ENCODE measurements at regions not wholly inside any gene's neighbourhood (a gene's known extent, or its start where the extent isn't known, plus 50 kb on each side); places are given as distances from the start of the nearest gene placed in this dataset.

DNA sequence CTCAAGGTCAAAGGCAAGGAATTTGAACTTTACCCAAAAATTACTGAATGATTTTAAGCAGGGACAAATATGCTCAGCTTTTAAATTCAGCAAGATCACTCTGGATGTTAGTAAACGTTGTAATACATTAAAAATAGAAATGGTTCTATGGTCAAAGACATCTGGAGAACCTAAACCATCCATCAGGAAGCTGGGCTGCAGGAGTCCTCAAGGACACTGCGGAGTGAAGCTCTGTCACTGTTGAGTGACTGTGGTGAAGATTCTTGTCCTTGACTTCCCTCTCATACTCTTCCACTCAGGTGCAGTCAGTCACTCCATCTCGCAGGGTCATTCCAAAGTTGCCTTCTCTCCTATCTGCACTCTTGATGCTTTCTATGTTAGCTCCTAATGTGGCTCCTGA, 450.7 kb downstream of the FOXO1 start:
- no peak for DNase-seq (ENCODE audit: low read depth, low spot score)

GRCh38 chr13:40217675-40218074, 448.8 kb downstream of the FOXO1 start:
- no peak for DNase-seq (ENCODE audit: low read depth, low spot score)

DNA sequence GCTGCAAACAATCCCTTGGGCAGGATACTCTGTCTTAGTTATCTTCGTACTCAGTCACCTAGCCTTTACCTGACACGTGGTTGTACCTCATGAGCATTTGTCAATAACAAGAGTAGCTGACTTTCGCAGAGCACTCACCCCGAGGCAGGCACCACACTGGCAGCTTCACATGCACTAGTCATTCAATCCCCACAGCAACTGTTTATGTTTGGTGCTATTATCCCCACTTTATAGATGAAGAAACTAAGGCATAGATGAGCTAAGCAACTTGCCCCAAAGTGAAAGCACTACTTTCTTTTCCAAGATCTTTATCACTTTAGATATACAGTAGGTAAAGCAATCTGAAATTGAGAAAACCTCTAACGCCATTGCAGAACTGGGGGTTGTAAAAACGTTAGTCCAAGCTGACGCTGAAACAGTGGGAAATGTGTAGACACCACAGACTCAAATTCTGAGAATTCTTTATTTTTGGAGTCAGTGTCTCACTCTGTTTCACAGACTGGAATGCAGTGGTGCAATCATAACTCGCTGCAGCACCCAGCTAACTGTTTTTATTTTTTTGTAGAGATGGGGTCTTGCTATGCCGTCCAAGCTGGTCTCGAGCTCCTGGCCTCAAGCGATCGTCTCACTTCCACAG, 446.0 kb downstream of the FOXO1 start:
- DNase-seq (ENCODE audit: low read depth, low spot score), result no peak

GRCh38 chr13:40221131-40221459, 445.3 kb downstream of the FOXO1 start:
- DNase-seq (ENCODE audit: low read depth, low spot score), result no peak

- DNase-seq (ENCODE audit: low read depth, low spot score), result no peak
Observed at GRCh38 chr13:40221460-40222201, 444.8 kb downstream of the FOXO1 start.

DNA sequence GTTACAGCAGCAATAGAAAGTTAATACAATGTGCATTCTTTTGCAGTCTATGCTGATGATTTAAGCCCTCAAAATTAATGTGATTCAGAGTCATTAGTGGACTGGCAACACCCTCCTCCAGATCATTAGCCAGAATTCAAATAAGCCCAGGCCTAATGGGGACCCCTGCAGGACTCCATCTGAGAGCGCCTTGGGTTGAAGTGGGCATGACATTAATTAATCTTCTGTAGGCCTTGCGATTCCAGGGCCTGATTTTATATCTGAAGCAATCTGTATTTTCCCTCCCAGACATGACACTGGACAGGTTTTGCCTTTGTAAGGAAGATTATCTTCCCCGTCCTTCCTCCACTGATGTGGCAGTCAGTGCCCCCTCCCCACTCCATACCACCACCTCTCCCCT, 442.9 kb downstream of the FOXO1 start:
- no peak for DNase-seq (ENCODE audit: low read depth, low spot score)

GRCh38 chr13:40228496-40228895, 437.9 kb downstream of the FOXO1 start:
- no peak for DNase-seq (ENCODE audit: low read depth, low spot score)

DNA sequence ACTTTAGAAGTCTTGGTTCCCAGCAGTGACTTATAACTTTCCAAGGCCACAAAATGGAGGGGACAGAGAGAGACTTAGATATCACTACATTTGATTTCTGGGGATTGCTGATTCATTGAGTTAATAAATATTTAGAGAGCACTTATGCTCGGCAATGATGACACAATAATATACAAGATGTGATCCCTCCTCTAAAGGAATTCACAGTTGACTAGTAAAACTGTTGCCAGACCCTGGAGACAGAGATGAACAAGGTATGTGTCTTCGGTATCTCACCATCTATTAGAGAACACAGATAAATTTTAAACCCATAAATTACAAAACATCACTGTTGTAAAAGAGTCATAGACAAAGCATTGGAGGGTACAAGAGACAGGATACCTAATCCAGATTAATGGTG, 437.5 kb downstream of the FOXO1 start:
- DNase-seq (ENCODE audit: low read depth, low spot score), result no peak

DNA sequence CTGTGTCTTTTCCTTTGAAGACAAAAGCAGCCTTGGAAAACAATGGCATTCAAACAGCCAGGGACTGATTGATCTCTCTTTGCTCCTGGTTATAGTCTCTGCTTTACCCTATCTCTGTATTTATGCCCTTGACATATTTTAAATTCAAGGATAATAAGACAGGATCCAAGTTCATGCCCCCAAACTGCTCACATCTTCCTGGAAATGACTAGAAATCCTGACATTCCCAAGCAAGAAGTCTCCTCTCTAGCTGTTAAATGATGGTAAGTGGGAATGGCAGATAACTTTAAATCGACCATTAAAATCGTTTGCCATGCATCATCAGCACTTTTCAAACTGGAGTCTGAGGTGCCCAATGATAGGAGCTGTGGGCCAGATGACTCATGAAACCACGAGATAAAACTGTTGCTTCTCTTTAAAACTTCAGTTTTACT, 435.6 kb downstream of the FOXO1 start:
- DNase-seq (ENCODE audit: low read depth, low spot score), result no peak

GRCh38 chr13:40231311-40231710, 435.1 kb downstream of the FOXO1 start:
- no peak for DNase-seq (ENCODE audit: low read depth, low spot score)

- DNase-seq (ENCODE audit: low read depth, low spot score), result no peak
Observed at GRCh38 chr13:40231751-40232150, 434.7 kb downstream of the FOXO1 start.

DNA sequence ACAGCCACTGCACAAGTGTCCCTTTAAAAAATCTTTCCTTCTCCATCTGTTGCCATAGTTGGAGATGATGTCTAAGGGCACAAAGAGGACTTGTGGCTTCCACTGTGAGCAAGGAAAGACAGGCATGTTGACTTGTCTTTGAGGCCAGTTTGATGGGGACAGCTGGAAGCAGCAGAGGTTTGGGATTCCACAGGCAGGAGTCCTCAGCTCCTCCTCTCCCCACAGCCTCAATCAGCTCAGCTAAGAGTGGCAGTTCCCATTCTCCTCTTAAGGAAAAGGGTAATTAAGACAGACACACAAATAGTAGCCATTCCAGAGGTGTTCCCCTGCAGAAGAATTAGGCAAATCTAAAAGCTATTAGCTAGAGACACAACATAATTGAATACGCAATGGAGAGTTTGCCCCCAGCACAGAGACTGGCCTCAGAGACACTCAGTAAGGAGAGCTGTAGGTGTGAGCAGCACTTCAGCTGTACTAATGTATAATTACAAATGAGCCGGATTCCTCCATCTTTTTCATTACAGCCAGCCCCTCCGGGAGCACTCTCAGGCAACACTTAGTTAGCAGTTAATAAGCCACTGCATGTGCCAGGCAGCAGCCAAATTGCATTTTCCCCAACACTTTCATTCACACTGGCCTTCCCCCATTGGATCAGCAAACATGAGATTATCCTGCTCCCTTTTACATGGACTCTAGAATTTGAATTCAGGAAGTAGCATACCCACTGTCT, 434.0 kb downstream of the FOXO1 start:
- DNase-seq (ENCODE audit: low read depth, low spot score), result no peak

DNA sequence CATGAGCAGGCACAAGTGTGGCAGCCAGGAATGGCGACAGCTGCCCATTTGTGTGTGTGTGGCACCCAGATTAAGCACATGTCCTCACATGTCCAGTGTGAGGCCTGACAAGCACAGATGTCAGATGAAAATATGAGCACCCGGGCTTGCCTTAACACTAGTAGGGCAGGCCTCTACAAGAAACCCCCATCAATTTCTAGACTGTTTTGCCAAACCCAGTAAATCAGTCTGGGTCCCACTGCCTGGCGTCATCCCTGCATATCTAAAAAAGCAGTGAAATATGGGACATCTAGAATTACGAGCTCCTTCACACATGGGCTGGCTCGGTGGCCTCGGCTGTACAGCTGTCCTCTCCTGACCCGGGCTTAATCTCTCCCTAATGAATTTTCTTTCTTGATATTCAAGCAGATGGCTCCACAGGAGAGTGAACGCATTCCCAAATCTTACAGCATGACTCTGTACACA, 432.7 kb downstream of the FOXO1 start:
- DNase-seq (ENCODE audit: low read depth, low spot score), result no peak

GRCh38 chr13:40235160-40235796, 431.2 kb downstream of the FOXO1 start:
- no peak for DNase-seq (ENCODE audit: low read depth, low spot score)

GRCh38 chr13:40236566-40237168, 429.8 kb downstream of the FOXO1 start:
- DNase-seq (ENCODE audit: low read depth, low spot score), result no peak

GRCh38 chr13:40238761-40239160, 427.7 kb downstream of the FOXO1 start:
- DNase-seq (ENCODE audit: low read depth, low spot score), result no peak

GRCh38 chr13:40240293-40240692, 426.1 kb downstream of the FOXO1 start:
- no peak for DNase-seq (ENCODE audit: low read depth, low spot score)

GRCh38 chr13:40241125-40241798, 425.2 kb downstream of the FOXO1 start:
- no peak for DNase-seq (ENCODE audit: low read depth, low spot score)

DNA sequence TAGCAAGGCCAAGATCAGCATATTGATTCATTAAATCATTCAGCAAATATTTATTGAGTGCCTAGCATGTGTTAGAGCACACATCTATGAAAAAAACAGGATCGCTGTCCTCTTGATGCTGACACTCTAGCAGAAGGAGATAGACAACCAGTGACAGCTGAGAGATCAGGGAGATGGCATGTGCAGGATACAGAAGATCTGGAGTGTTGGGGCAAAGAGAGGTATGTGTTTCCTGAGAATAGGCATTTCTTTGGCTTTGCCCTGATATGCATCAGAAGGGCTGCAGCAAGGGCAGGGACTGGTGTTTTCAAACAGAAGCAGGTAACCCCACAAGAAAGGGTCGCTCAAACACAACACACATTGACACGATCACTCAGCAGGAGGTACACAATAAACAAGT, 423.4 kb downstream of the FOXO1 start:
- no peak for DNase-seq (ENCODE audit: low read depth, low spot score)

GRCh38 chr13:40243982-40244381, 422.5 kb downstream of the FOXO1 start:
- DNase-seq (ENCODE audit: low read depth, low spot score), result no peak

- DNase-seq (ENCODE audit: low read depth, low spot score), result no peak
Observed at GRCh38 chr13:40245567-40245966, 420.9 kb downstream of the FOXO1 start.
